ENCODE measurements at regions not wholly inside any gene's neighbourhood (a gene's known extent, or its start where the extent isn't known, plus 50 kb on each side); places are given as distances from the start of the nearest gene placed in this dataset.

DNA sequence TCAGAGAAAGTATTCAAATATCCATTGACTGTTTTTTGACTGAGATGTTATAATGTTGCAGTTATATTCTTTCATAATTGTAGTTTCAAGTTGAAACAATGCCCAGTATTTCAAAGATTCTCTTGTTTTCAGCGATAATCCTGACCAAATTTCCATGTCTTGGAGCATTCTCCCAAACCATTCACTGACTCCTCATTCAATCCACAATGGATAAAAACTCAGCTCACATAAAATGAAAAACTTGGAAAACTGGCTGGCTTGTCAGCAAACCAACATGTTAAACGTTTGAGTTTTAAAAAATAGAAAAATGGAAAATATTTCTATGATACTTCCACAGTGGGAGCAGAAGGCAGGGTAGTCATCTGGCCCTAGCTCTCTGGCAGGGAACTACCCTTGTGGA is 184.4 kb downstream of the C7orf25 start:
- TF ChIP-seq, protein P1, sequence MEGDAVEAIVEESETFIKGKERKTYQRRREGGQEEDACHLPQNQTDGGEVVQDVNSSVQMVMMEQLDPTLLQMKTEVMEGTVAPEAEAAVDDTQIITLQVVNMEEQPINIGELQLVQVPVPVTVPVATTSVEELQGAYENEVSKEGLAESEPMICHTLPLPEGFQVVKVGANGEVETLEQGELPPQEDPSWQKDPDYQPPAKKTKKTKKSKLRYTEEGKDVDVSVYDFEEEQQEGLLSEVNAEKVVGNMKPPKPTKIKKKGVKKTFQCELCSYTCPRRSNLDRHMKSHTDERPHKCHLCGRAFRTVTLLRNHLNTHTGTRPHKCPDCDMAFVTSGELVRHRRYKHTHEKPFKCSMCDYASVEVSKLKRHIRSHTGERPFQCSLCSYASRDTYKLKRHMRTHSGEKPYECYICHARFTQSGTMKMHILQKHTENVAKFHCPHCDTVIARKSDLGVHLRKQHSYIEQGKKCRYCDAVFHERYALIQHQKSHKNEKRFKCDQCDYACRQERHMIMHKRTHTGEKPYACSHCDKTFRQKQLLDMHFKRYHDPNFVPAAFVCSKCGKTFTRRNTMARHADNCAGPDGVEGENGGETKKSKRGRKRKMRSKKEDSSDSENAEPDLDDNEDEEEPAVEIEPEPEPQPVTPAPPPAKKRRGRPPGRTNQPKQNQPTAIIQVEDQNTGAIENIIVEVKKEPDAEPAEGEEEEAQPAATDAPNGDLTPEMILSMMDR (IDR thresholded peaks at IDR 0.05) = no peak
- TF ChIP-seq POLR2AphosphoS5 (IDR thresholded peaks at IDR 0.05) = no peak
- no peak for TF ChIP-seq POLR2A (IDR thresholded peaks at IDR 0.05)
- no peak for TF ChIP-seq EP300 (IDR thresholded peaks at IDR 0.05)
- Histone ChIP-seq H3K9me3 (no peaks in the 10 kb centered on the region), H3K4me1 (no peaks in the 10 kb centered on the region), H3K36me3 (no peaks in the 10 kb centered on the region), H3K4me3 (no peak overlapping the region), H3K27ac (no peak overlapping the region), H3K27me3 (no peaks in the 10 kb centered on the region)
- DNase-seq (ENCODE audit: low spot score in 2 of 2) = no peak
- 33% methylated on average over 2 of the region's 2 CpGs for WGBS

DNA sequence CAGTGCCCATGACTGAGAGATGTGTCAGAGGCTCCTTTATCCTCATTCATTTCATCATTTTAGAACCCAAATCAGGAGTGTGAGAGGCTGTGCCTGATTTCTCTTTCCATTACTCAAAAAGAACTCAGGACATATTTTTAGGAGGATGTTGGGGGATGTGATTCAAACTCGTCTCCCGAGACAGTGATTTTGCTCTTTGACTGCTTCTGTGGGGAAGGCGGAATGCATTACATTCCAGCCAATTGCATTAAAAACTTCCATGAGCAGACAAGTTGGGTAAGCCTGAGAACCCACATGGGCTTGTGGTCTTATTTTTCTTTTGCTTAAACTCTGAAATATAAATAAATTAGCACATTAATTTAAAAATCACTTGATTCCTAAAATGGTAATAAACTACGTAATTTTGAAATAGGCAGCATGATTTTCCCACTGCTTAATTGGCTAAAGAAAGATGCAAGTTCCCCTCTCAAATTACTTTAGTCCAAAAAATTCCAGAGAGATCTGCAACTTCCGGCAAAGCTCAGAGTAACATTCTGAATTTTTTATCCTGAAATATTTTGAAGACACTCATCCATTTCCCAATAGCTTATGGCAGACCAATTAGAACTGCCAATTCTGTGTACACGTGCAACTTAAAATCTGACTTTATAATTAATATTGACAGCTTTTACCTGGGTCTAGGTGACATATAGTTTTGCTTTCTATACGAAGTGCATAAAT is 185.6 kb downstream of the C7orf25 start:
- no peak overlapping the region for H3K27ac ChIP-seq
- TF ChIP-seq POLR2A (IDR thresholded peaks at IDR 0.05) (no peak), POLR2AphosphoS5 (IDR thresholded peaks at IDR 0.05) (no peak), EP300 (IDR thresholded peaks at IDR 0.05) (no peak)
- TF ChIP-seq, protein P1 (IDR thresholded peaks at IDR 0.05) = no peak
- H3K4me3 ChIP-seq = no peak overlapping the region
- H3K4me1 ChIP-seq = no peaks in the 10 kb centered on the region
- 85% methylated on average over 7 of the region's 7 CpGs for WGBS
- H3K27me3 ChIP-seq = no peaks in the 10 kb centered on the region
- no peak for DNase-seq (ENCODE audit: low spot score in 2 of 2)
- H3K9me3 ChIP-seq = no peaks in the 10 kb centered on the region
- H3K36me3 ChIP-seq = no peaks in the 10 kb centered on the region

DNA sequence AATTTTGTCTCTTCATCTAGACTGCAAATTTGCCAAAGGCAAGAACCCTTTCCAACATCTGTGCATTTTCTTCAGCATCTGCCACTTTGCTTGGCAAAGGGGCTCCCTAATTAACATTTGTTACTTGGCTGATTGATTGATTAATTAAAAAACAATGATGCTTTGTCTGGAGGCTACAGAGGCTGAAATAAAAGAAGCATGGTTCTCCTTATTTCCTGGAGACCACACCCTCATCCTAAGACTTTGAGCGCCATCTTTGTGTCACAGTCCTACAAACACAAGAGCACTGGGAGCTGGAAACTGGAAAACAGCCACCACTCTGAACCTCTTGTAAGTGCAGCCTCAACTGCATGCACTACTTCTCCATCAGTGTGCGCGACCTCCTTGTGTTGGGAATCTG is 189.2 kb downstream of the C7orf25 start:
- Histone ChIP-seq H3K36me3 (no peaks in the 10 kb centered on the region), H3K27ac (no peak overlapping the region), H3K4me3 (no peak overlapping the region), H3K4me1 (no peaks in the 10 kb centered on the region), H3K9me3 (no peaks in the 10 kb centered on the region), H3K27me3 (no peaks in the 10 kb centered on the region)
- 80% methylated on average over 3 of the region's 3 CpGs for WGBS
- DNase-seq (ENCODE audit: low spot score in 2 of 2) = no peak
- no peak for TF ChIP-seq POLR2AphosphoS5 (IDR thresholded peaks at IDR 0.05)
- no peak for TF ChIP-seq POLR2A (IDR thresholded peaks at IDR 0.05)
- TF ChIP-seq, protein P1 (IDR thresholded peaks at IDR 0.05) = no peak
- TF ChIP-seq EP300 (IDR thresholded peaks at IDR 0.05) = no peak

DNA sequence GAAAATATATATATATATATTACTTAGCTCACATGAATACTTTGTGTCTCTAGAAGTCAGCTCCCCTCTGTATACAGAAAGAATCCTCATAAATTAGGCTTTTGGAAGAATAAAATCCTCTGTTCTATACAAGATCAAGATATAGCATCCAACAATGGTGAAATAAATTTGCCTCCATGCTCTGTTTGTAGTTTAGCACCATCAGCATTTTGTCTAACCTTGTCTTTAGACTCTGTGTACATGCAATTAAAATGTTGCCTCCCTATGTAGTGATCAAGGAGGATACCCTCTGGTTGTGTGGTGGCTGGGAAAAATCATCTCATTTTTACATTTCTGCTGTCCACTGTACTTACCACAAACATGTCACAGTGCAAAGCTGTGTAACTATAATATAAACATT is 189.7 kb downstream of the C7orf25 start:
- Histone ChIP-seq H3K36me3 (no peaks in the 10 kb centered on the region), H3K4me1 (no peaks in the 10 kb centered on the region), H3K9me3 (no peaks in the 10 kb centered on the region), H3K27me3 (no peaks in the 10 kb centered on the region), H3K27ac (no peak overlapping the region), H3K4me3 (no peak overlapping the region)
- TF ChIP-seq POLR2AphosphoS5 (IDR thresholded peaks at IDR 0.05) (no peak), POLR2A (IDR thresholded peaks at IDR 0.05) (no peak), EP300 (IDR thresholded peaks at IDR 0.05) (no peak)
- TF ChIP-seq, protein P1 (IDR thresholded peaks at IDR 0.05) = no peak
- DNase-seq (ENCODE audit: low spot score in 2 of 2) = no peak

DNA sequence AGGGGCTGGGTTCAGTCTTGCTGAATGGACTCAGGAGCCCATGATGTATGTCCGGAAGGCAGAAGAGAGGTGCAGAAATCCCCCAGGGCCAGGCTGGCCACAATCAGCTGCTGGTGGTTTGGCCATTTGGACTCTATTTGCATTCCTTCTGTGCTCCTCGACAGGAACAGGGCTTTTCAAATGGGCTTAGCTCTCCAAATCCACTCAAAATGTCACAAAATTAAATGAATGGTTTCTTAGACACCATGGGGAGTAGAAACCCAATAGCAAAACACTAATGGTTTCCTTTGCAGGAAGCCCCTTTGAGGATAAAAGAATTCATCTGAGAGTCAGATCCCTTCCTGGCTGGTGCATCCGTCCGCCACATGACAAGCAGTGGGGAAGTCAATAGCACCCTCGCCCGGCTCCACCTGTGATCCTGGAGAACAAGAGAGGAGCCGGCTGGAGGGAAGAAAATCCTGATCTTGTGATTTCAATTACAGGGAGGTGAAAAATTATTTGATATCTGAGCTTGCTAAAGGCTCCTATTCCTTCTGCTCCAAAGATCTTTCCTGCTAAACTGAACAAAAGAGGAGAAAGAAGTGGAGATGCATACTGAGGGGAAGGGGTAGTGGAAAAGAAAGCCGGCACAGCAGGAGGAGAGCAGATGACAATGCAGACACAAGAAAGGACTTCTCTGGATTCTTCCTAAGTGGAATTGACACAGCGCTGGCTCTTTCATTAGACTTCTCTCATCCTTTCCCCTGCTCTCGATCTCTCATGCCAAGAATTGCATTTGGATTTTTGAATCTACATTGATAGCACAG is 190.7 kb downstream of the C7orf25 start:
- Histone ChIP-seq H3K36me3 (no peaks in the 10 kb centered on the region), H3K4me1 (no peaks in the 10 kb centered on the region), H3K27ac (no peak overlapping the region), H3K27me3 (no peaks in the 10 kb centered on the region), H3K9me3 (no peaks in the 10 kb centered on the region), H3K4me3 (no peak overlapping the region)
- 58% methylated on average over 10 of the region's 10 CpGs for WGBS
- DNase-seq (ENCODE audit: low spot score in 2 of 2) = no peak
- TF ChIP-seq POLR2A (IDR thresholded peaks at IDR 0.05) (no peak), EP300 (IDR thresholded peaks at IDR 0.05) (no peak), POLR2AphosphoS5 (IDR thresholded peaks at IDR 0.05) (no peak)
- TF ChIP-seq, protein P1 (IDR thresholded peaks at IDR 0.05) = no peak

All from suprapubic skin (tissue), 4 donors.